AG09309 (cell line): ENCODE measurements at regions not wholly inside any gene's neighbourhood (a gene's known extent, or its start where the extent isn't known, plus 50 kb on each side); places are given as distances from the start of the nearest gene placed in this dataset.

Experiments used
- DNase-seq: peaks from one replicate; pipeline ENCODE4 v3.0.0-alpha.2; 2010; ENCODE audit warnings: low read depth
- H3K4me3 ChIP-seq: 2 replicates; pipeline ENCODE4 v1.5.1; 2011; ENCODE audit warnings: mild to moderate bottlenecking, low read depth, low read length, moderate library complexity; ENCODE audit not compliant: control insufficient read depth
- CTCF ChIP-seq: IDR thresholded peaks from 2 replicates; pipeline ENCODE4 v1.5.1; 2011; ENCODE audit warnings: mild to moderate bottlenecking, low read depth, low read length, inconsistent platforms; ENCODE audit not compliant: insufficient read depth, control insufficient read depth; ENCODE audit errors: missing control alignments

DNA sequence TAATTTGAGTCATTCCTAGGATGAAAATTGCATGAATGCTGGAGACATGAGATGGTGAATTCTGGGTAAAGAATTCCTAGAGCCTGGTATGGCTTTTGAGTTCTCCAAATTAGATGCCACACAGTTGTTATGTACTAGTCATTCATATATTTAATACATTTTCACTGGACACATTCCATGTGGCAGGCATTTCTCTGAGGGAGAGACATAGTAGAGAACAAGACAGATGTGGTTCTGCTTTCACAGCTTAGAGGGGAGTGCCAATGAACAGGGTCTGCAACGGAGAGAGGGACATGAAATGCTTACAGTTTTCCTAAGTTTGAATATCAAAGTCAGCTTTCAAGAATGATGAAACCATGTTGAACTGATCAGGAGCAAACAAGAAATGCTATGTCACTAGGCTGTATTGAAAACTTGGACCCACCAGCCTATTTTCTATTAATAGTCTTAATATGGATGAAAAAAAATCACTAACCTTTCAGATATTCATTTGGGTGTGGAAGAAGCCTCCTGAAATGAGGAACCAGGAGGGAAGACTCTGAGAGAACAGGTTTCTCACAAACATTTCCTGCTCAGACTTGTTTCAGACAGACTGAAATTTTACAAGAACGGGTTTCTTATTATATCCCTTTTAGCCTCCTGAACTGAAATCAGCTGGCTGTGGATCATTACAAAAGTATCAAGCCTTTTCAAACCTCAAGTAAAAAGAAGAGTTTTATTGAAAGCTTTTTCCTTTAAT is 276.0 kb upstream of the TET2 start:
- DNase-seq = no peak
- no peak overlapping the region for H3K4me3 ChIP-seq
- no peak for TF ChIP-seq CTCF

DNA sequence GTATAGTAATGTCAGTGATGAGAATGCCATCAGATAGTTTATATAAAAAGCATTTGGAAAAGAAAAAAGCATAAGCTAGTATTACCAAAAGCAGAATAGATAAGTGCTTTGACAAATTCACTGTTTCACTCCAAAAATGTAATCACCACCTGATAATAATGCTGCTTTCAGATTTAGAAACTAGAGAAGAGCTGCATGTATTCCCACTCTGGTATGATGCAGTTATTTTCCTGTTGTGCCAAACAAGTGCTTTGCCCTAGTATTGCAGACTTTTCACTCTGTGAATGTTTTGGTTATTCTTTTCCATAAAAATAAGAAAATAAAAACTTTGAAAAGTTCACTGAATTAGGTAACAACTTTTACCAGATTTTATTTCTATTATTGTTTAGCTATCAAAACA is 267.7 kb upstream of the TET2 start:
- no peak overlapping the region for H3K4me3 ChIP-seq
- no peak for DNase-seq
- no peak for TF ChIP-seq CTCF

GRCh38 chr4:104879367-104879766 is 267.3 kb upstream of the TET2 start:
- no peak for DNase-seq
- TF ChIP-seq CTCF = no peak
- H3K4me3 ChIP-seq = no peak overlapping the region

DNA sequence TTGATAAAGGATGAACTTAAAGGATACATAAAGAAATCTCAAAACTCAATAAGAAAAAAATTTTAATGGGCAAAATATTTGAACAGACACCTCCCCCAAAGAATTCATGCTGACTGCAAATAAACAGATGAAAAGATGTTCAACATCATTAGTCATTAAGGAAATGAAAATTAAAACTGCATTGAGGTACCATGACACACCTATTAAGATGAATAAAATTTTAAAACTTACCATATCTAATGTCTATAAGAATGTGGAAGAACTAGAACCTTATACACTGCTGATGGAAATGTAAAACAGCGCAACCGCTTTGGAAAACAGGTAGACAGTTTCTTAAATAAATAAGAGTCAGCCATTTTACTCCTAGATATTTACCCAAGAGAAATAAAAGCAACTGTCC is 266.8 kb upstream of the TET2 start:
- H3K4me3 ChIP-seq = no peak overlapping the region
- no peak for TF ChIP-seq CTCF
- DNase-seq = no peak

- no peak overlapping the region for H3K4me3 ChIP-seq
- no peak for DNase-seq
- TF ChIP-seq CTCF = no peak
These were observed 265.4 kb upstream of the TET2 start for GRCh38 chr4:104881136-104881886.

DNA sequence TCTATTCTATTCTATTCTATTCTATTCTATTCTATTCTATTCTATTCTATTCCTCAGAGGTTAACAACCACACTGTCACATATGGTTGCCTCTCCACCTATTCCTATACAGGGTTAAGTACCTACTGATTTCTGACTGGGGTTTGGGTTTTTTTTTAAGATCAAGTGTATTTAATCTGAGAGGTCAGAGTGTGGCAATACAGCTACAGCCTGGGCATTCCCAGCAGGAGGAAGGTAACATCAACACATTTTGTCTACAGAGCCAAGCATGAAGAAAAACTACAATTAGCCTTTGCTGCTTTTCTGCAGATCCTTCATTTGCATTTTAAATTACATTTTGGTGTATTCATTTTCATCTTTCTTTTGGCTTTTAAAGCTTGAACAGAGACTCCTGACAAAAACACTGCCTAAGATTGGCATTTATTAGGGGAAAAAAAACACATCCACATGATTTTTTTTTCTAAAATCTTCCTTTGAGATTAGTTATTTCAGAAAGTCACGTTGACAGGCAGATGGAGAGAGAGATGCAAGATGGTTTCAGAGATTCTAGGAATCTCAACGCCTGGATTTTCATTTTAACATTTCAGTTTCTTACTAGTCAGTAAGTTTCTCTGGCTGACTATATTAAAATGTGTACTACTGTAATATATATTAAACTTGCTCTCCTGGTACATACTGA is 255.9 kb upstream of the TET2 start:
- no peak for TF ChIP-seq CTCF
- no peak overlapping the region for H3K4me3 ChIP-seq
- no peak for DNase-seq
